Caco-2 (cell line): ENCODE measurements at regions not wholly inside any gene's neighbourhood (a gene's known extent, or its start where the extent isn't known, plus 50 kb on each side); places are given as distances from the start of the nearest gene placed in this dataset.

Experiments
- BruUV-seq: library from RNA; stranded (reverse); fragments of 400-500 nt; replicated peaks from 2 replicates; lab custom pipeline; 2021; lab: Mats Ljungman, UMichigan
- CTCF ChIA-PET: fragments of 300-600 bp; sonication (Branson Sonifier 250); formaldehyde crosslinking; loops from one replicate; lab custom pipeline; 2022; ENCODE audit warnings: antibody characterized with exemption; lab: Charles Lee
- POLR2A ChIA-PET: fragments of 300-600 bp; sonication (Branson Sonifier 250); formaldehyde crosslinking; loops from one replicate; lab custom pipeline; 2022; ENCODE audit warnings: antibody characterized with exemption; lab: Charles Lee
- DNase-seq, 2 experiments: peaks; one replicate each; pipeline versions ENCODE4 v3.0.0 to v3.0.0-alpha.2; 2020 to 2022
- H3K27me3 ChIP-seq: replicated peaks from 2 replicates; pipeline ENCODE4 v1.6.0; 2011; ENCODE audit warnings: low read length; ENCODE audit not compliant: control insufficient read depth, insufficient read depth
- H3K36me3 ChIP-seq: 2 replicates; pipeline ENCODE4 v1.5.1; 2011; ENCODE audit warnings: low read length; ENCODE audit not compliant: control insufficient read depth, insufficient read depth
- H3K4me1 ChIP-seq: fragments of 250-450 bp; sonication (Bioruptor Pico); 2 replicates; pipeline ENCODE4 v1.5.1; 2020; ENCODE audit warnings: mild to moderate bottlenecking
- H3K4me3 ChIP-seq: 2 replicates; pipeline ENCODE4 v1.5.1; 2011; ENCODE audit warnings: low read depth, mild to moderate bottlenecking, control low read depth, low read length
- H3K9me3 ChIP-seq: fragments of 250-450 bp; sonication (Bioruptor Pico); 2 replicates; pipeline ENCODE4 v1.5.1; 2020; ENCODE audit warnings: mild to moderate bottlenecking, moderate library complexity
- H3K27ac Mint-ChIP-seq: one replicate; pipeline ENCODE4 v1.8.0; 2022; ENCODE audit warnings: mixed read lengths; ENCODE audit not compliant: unreplicated experiment
- H3K27me3 Mint-ChIP-seq: one replicate; pipeline ENCODE4 v1.8.0; 2022; ENCODE audit warnings: mixed read lengths; ENCODE audit not compliant: insufficient read depth, unreplicated experiment
- H3K36me3 Mint-ChIP-seq: one replicate; pipeline ENCODE4 v1.8.0; 2022; ENCODE audit warnings: mild to moderate bottlenecking, mixed read lengths; ENCODE audit not compliant: insufficient read depth, unreplicated experiment
- H3K4me1 Mint-ChIP-seq: one replicate; pipeline ENCODE4 v1.8.0; 2022; ENCODE audit warnings: low read depth, mixed read lengths; ENCODE audit not compliant: unreplicated experiment
- H3K4me3 Mint-ChIP-seq: one replicate; pipeline ENCODE4 v1.8.0; 2022; ENCODE audit warnings: mild to moderate bottlenecking, moderate library complexity, mixed read lengths; ENCODE audit not compliant: unreplicated experiment
- H3K9me3 Mint-ChIP-seq: one replicate; pipeline ENCODE4 v1.8.0; 2022; ENCODE audit warnings: mixed read lengths; ENCODE audit not compliant: unreplicated experiment
- CTCF ChIP-seq, 2 experiments: fragments of 200-600 bp in 1 of 2; IDR thresholded peaks; 1 replicate in 1 of 2; 2 replicates in 1 of 2; pipeline versions ENCODE4 v1.5.1 to v1.8.0; 2011 to 2022; ENCODE audit warnings: antibody characterized with exemption in 1 of 2, control low read depth in 1 of 2, inconsistent platforms in 1 of 2, low read depth in 1 of 2, low read length in 1 of 2, mild to moderate bottlenecking in 1 of 2, moderate library complexity in 1 of 2; ENCODE audit not compliant: insufficient read depth in 1 of 2, severe bottlenecking in 1 of 2, unreplicated experiment in 1 of 2
- intact Hi-C: fragments of 100-400 bp; cut with micrococcal nuclease; formaldehyde crosslinking; loops from one replicate; pipeline ENCODE4 v1.10.0; 2022; ENCODE audit not compliant: unreplicated experiment

GRCh38 chr6:93943661-93944060, 524.3 kb upstream of the EPHA7 start:
- BruUV-seq, result no TSS peak
- ChIA-PET POLR2A (no interaction called here), CTCF (no interaction called here)
- H3K27ac Mint-ChIP-seq, result no peak overlapping the region
- no peak overlapping the region for H3K4me3 ChIP-seq
- intact Hi-C loops, result no loop called here
- H3K9me3 ChIP-seq, result no peaks in the 10 kb centered on the region
- H3K27me3 Mint-ChIP-seq, result no peaks in the 10 kb centered on the region
- no peaks in the 10 kb centered on the region for H3K4me1 Mint-ChIP-seq
- H3K36me3 Mint-ChIP-seq, result no peaks in the 10 kb centered on the region
- H3K4me3 Mint-ChIP-seq, result no peak overlapping the region
- H3K27me3 ChIP-seq, result no peaks in the 10 kb centered on the region
- no peak for DNase-seq
- no peaks in the 10 kb centered on the region for H3K36me3 ChIP-seq
- no peaks in the 10 kb centered on the region for H3K4me1 ChIP-seq
- no peaks in the 10 kb centered on the region for H3K9me3 Mint-ChIP-seq
- no peak for TF ChIP-seq CTCF (IDR thresholded peaks at IDR 0.05; ENCODE audit: insufficient read depth in 1 of 2, low read depth in 1 of 2, low read length in 1 of 2, severe bottlenecking in 1 of 2, unreplicated experiment in 1 of 2)

GRCh38 chr6:93940381-93940780, 521.0 kb upstream of the EPHA7 start:
- no peaks in the 10 kb centered on the region for H3K36me3 Mint-ChIP-seq
- H3K4me3 Mint-ChIP-seq, result no peak overlapping the region
- Histone ChIP-seq H3K27me3 (no peaks in the 10 kb centered on the region), H3K36me3 (no peaks in the 10 kb centered on the region), H3K4me3 (no peak overlapping the region), H3K4me1 (no peaks in the 10 kb centered on the region), H3K9me3 (no peaks in the 10 kb centered on the region)
- no peaks in the 10 kb centered on the region for H3K4me1 Mint-ChIP-seq
- no peak for DNase-seq
- ChIA-PET POLR2A (no interaction called here), CTCF (no interaction called here)
- BruUV-seq, result no TSS peak
- TF ChIP-seq CTCF (IDR thresholded peaks at IDR 0.05; ENCODE audit: insufficient read depth in 1 of 2, low read depth in 1 of 2, low read length in 1 of 2, severe bottlenecking in 1 of 2, unreplicated experiment in 1 of 2), result no peak
- no peak overlapping the region for H3K27ac Mint-ChIP-seq
- H3K27me3 Mint-ChIP-seq, result no peaks in the 10 kb centered on the region
- intact Hi-C loops, result no loop called here
- H3K9me3 Mint-ChIP-seq, result no peaks in the 10 kb centered on the region

- H3K27ac Mint-ChIP-seq, result no peak overlapping the region
- ChIA-PET POLR2A (no interaction called here), CTCF (no interaction called here)
- no peak overlapping the region for H3K4me3 Mint-ChIP-seq
- H3K4me1 Mint-ChIP-seq, result no peaks in the 10 kb centered on the region
- Histone ChIP-seq H3K4me3 (no peak overlapping the region), H3K27me3 (no peaks in the 10 kb centered on the region), H3K9me3 (no peaks in the 10 kb centered on the region), H3K36me3 (no peaks in the 10 kb centered on the region), H3K4me1 (no peaks in the 10 kb centered on the region)
- H3K27me3 Mint-ChIP-seq, result no peaks in the 10 kb centered on the region
- intact Hi-C loops, result no loop called here
- TF ChIP-seq CTCF (IDR thresholded peaks at IDR 0.05; ENCODE audit: insufficient read depth in 1 of 2, low read depth in 1 of 2, low read length in 1 of 2, severe bottlenecking in 1 of 2, unreplicated experiment in 1 of 2), result no peak
- BruUV-seq, result no TSS peak
- no peaks in the 10 kb centered on the region for H3K36me3 Mint-ChIP-seq
- peak in 1 of 2 experiments; percentile 18 for DNase-seq
- no peaks in the 10 kb centered on the region for H3K9me3 Mint-ChIP-seq
Measured at GRCh38 chr6:93932175-93932574, 512.8 kb upstream of the EPHA7 start.
